Panc1 (cell line): ENCODE measurements at regions not wholly inside any gene's neighbourhood (a gene's known extent, or its start where the extent isn't known, plus 50 kb on each side); places are given as distances from the start of the nearest gene placed in this dataset.

Experiments used
- ATAC-seq: fragments of 200-7000 bp; cut with Tn5 transposase; 2 replicates; pipeline ENCODE4 v1.9.1; 2020; ENCODE audit warnings: mild to moderate bottlenecking, moderate library complexity
- BruUV-seq: library from RNA; stranded (reverse); fragments of 400-500 nt; replicated peaks from 2 replicates; lab custom pipeline; 2021; lab: Mats Ljungman, UMichigan
- CTCF ChIA-PET: fragments of 300-600 bp; sonication (Branson Sonifier 250); formaldehyde crosslinking; loops from one replicate; lab custom pipeline; 2022; ENCODE audit warnings: antibody characterized with exemption; lab: Charles Lee
- POLR2A ChIA-PET: fragments of 300-600 bp; sonication (Branson Sonifier 250); formaldehyde crosslinking; loops from one replicate; lab custom pipeline; 2022; ENCODE audit warnings: antibody characterized with exemption; lab: Charles Lee
- DNase-seq: peaks from one replicate; pipeline ENCODE4 v3.0.0-alpha.2; 2010; ENCODE audit warnings: low read depth, low spot score
- H3K27ac ChIP-seq: 2 replicates; pipeline ENCODE4 v1.5.1; 2011; ENCODE audit warnings: mild to moderate bottlenecking, low read length, inconsistent platforms
- H3K27me3 ChIP-seq: fragments of 200-500 bp; sonication (Bioruptor generic); 2 replicates; pipeline ENCODE4 v1.6.0; 2014; ENCODE audit warnings: low read length, inconsistent platforms; ENCODE audit not compliant: control insufficient read depth, insufficient read depth
- H3K36me3 ChIP-seq: fragments of 200-500 bp; sonication (Bioruptor generic); 2 replicates; pipeline ENCODE4 v1.5.1; 2014; ENCODE audit warnings: inconsistent platforms, mild to moderate bottlenecking, low read length, moderate library complexity; ENCODE audit not compliant: control insufficient read depth, insufficient read depth
- H3K4me1 ChIP-seq: 2 replicates; pipeline ENCODE4 v1.5.1; 2011; ENCODE audit warnings: inconsistent platforms, mild to moderate bottlenecking, low read length, moderate library complexity; ENCODE audit not compliant: control insufficient read depth, insufficient read depth
- H3K4me3 ChIP-seq, 2 experiments: 2 replicates each; pipeline ENCODE4 v1.5.1; 2011 to 2012; ENCODE audit warnings: low read depth in 2 of 2, low read length in 2 of 2, mild to moderate bottlenecking in 2 of 2, inconsistent platforms in 1 of 2, moderate library complexity in 1 of 2
- H3K9me3 ChIP-seq: fragments of 200-500 bp; sonication (Bioruptor generic); 2 replicates; pipeline ENCODE4 v1.5.1; 2014; ENCODE audit warnings: low read depth, mild to moderate bottlenecking, inconsistent platforms, low read length, moderate library complexity; ENCODE audit not compliant: control insufficient read depth, insufficient read depth
- CTCF ChIP-seq: fragments of 450-650 bp; IDR thresholded peaks from 2 replicates; pipeline ENCODE4 v1.5.1; 2017; ENCODE audit warnings: mild to moderate bottlenecking
- POLR2AphosphoS5 ChIP-seq: IDR thresholded peaks from 2 replicates; pipeline ENCODE4 v1.6.1; 2012; ENCODE audit warnings: mild to moderate bottlenecking, low read depth, low read length, moderate library complexity
- REST ChIP-seq, 2 experiments: IDR thresholded peaks; 2 replicates each; pipeline ENCODE4 v1.6.1; 2011 to 2012; ENCODE audit warnings: low read depth in 2 of 2, control low read depth in 1 of 2, low read length in 1 of 2, mild to moderate bottlenecking in 1 of 2, moderate library complexity in 1 of 2; ENCODE audit not compliant: insufficient read depth in 1 of 2
- SIN3A ChIP-seq: IDR thresholded peaks from 2 replicates; pipeline ENCODE4 v1.6.1; 2012; ENCODE audit warnings: low read depth, mild to moderate bottlenecking, low read length, moderate library complexity, borderline replicate concordance; ENCODE audit not compliant: insufficient read depth
- TCF7L2 ChIP-seq: IDR thresholded peaks from 2 replicates; pipeline ENCODE4 v1.6.1; 2011; ENCODE audit warnings: mild to moderate bottlenecking, low read depth, low read length, inconsistent platforms
- in situ Hi-C: cut with HindIII; loops from 2 replicates; pipeline ENCODE4 v1.10.0; 2016; ENCODE audit warnings: low sequenced_read_pairs, low pct_unique_long_range_greater_than_20kb
- intact Hi-C: fragments of 100-400 bp; cut with micrococcal nuclease; formaldehyde crosslinking; loops from one replicate; pipeline ENCODE4 v1.10.0; 2022; ENCODE audit not compliant: unreplicated experiment

DNA sequence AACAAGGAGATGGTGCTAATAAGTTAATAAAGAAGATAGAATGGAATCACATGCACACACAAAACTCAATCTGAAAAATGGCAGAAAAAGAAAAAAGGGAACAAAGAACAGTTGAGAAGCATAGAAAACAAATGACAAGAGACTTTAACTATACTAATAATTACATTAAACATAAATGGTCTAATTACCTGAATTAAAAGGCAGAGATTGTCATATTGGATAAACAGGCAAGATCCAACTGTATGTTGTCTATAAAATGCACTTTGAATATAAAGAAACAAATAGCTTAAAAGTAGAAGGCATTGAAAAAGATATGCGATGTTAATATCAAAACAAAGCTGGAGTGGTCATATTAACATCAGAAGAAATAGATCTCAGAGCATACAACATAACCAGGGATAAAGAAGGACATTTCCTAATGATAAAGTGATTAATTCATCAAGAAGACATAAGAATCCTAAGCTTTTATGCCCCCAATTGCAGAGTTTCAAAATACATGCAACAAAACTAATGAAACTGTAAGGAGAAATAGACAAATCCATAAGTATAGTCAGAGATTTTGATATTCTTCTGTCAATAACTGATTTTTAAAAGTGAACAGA lies 293.5 kb downstream of the PTPRU start:
- POLR2A ChIA-PET, result no interaction called here
- ATAC-seq, result no peak
- TF ChIP-seq TCF7L2, result no peak
- TF ChIP-seq SIN3A, result no peak
- TF ChIP-seq POLR2AphosphoS5, result no peak
- no peak for TF ChIP-seq REST (IDR thresholded peaks at IDR 0.05; ENCODE audit: insufficient read depth in 1 of 2, low read depth in 2 of 2, low read length in 1 of 2)
- no peak for TF ChIP-seq CTCF

DNA sequence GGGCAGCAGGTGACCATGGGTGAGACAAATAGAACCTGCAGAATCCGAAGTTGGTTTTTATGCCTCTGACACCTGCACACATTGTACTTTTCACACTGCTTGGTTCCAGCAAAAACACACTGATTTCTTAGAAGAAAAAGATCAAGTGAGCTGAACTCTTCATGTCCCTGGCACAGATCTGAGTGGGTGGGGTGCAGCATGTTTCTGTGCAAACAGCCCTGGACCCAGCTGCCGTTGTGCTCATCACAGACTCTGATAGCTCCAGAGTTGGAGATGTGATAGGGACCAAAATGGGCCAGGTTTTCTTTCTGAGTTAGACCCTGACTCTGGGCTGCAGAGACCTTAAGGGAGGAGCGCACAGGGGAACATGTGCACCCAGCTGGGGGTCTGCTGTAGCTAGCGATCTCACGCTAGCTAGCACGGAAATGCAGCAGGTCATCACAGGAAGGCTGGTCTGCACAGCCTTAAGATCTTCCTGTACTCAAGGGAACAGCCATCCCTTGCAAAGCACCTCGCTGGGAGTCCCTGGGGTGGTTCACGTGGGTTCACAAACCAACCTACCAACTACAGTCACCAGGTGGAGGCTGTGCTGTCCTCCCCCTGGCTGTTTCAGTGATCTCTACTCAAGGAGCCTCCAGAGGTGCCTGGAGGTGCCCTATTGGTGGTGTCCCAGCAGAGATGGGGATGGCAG lies 291.1 kb downstream of the PTPRU start:
- no peak overlapping the region for H3K4me3 ChIP-seq
- in situ Hi-C loops (no loop called here), intact Hi-C loops (no loop called here)
- TF ChIP-seq SIN3A (no peak), TCF7L2 (no peak), REST (IDR thresholded peaks at IDR 0.05; ENCODE audit: insufficient read depth in 1 of 2, low read depth in 2 of 2, low read length in 1 of 2) (no peak), CTCF (no peak), POLR2AphosphoS5 (no peak)
- CTCF ChIA-PET, result no interaction called here
- no peaks in the 10 kb centered on the region for H3K36me3 ChIP-seq
- no peak for DNase-seq
- no peak overlapping the region for H3K27ac ChIP-seq
- ATAC-seq, result no peak
- H3K27me3 ChIP-seq, result peaks cover 2% of the 10 kb centered on the region; the same call in 1 of the 2 replicates
- H3K4me1 ChIP-seq, result no peaks in the 10 kb centered on the region
- peaks cover 11% of the 10 kb centered on the region; the same call in 1 of the 2 replicates for H3K9me3 ChIP-seq
- BruUV-seq, result no TSS peak
- POLR2A ChIA-PET, result no interaction called here

More for the DNA sequence above, 293.5 kb downstream of the PTPRU start:
- no TSS peak for BruUV-seq
- intact Hi-C loops (no loop called here), in situ Hi-C loops (no loop called here)
- Histone ChIP-seq H3K27ac (no peak overlapping the region), H3K4me3 (no peak overlapping the region), H3K4me1 (no peaks in the 10 kb centered on the region), H3K27me3 (peaks cover 2% of the 10 kb centered on the region; the same call in 1 of the 2 replicates), H3K36me3 (no peaks in the 10 kb centered on the region), H3K9me3 (peaks cover 11% of the 10 kb centered on the region; the same call in 1 of the 2 replicates)
- no peak for DNase-seq
- CTCF ChIA-PET, result no interaction called here
